GM18498 (cell line): ENCODE measurements at regions not wholly inside any gene's neighbourhood (a gene's known extent, or its start where the extent isn't known, plus 50 kb on each side); places are given as distances from the start of the nearest gene placed in this dataset.

Source experiments
- ATAC-seq: cut with Tn5 transposase; IDR thresholded peaks from one replicate; pipeline ENCODE4 v1.9.1; 2021; ENCODE audit warnings: mild to moderate bottlenecking, moderate library complexity; ENCODE audit not compliant: unreplicated experiment

- ATAC-seq: no peak
These were observed 122.9 kb upstream of the CTNNB1 start for GRCh38 chr3:41076399-41076798.

GRCh38 chr3:41080141-41080540 lies 119.2 kb upstream of the CTNNB1 start:
- ATAC-seq: no peak

DNA sequence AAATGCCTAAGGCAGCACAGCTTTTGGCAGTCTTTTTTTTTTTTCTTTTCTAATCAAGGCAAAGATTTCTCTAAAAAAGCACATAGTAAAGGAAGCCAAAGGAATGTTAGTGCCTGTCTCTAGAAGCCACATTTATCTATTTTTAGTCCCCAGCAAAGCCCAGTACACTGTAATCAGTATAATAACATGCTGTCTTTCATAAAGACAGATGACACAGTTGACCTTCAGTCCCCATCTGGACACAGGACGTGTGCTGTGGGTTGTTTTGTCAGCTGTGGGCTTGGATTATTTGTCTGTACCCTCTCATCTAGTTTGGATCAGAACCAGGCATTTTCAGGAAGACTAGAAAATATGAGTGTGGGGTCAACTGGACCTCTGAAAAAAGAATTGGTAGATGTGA lies 110.4 kb upstream of the CTNNB1 start:
- no peak for ATAC-seq

- ATAC-seq: no peak
These were observed 109.7 kb upstream of the CTNNB1 start for GRCh38 chr3:41089566-41089965.

DNA sequence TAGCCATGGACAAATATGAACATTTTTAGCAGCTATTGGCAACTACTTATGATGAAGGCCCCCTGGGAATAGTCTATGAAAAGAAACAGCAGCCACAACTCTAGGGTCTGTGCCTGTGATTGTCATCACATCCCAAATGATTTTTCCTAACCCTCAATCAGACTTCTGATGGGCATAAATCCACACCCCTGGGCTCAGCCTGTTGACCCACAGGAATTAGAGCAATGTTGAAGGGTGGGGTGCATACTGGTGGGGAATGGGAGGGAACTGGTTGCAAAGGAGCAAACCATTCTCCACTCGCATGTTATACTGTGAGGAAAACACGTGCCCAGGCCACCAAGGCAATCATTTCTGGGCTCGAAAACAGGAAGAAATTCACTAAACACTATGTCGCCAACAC lies 106.5 kb upstream of the CTNNB1 start:
- no peak for ATAC-seq

DNA sequence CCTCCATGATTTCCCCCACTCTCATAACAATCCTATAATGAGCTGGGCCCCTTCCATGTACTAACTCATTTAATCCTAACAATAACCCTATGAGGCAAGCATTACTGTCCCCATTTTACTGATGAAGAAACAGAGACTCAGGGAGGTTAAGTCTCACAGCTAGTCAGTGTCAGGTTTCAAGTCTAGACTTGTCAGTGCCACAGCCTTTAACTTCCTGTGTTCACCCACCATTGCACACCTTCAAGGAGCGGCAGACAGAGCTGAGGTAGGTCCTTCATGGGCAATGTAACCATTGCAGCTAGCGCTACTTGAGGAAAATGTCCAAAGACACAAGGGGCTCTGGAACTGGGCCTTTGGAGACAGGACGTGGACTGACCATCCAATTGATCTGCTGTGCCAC lies 105.8 kb upstream of the CTNNB1 start:
- ATAC-seq: no peak

DNA sequence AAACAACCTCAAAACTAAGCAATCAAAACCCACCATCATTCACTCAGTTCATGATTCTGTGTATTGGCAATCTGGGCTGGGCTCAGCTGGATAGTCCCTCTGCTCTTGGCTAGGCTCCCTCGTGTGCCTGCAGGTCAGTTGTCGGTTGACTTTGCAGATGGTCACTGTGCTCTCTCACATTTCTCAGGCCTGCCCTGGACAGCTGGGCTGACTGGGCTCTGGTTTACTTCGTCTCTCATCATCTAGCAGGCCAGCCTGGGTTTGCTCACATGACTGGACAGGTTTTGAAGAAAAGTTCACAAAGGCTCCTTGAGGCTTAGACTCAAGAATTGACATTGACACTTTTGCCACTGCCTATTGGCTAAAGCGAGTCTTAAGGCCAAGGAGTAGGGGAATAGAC lies 105.0 kb upstream of the CTNNB1 start:
- ATAC-seq: no peak

DNA sequence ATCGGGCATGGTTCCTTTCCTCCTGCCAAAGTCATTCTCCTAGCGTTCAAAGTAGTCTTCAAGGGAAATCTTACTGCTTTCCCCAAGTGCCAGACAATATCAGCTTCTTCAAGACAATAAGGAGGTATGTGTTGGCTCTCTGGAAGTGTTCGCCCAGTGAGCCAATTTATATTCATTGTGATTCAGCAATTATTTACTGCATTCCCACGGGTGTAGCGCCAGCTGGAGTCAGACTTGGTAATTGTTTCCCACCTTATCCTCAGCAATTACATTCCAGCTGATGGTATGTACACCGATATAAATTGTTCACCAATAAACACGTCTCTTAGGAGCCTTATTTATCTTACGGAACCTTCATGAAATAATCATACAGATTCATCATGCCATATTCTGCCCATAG lies 103.6 kb upstream of the CTNNB1 start:
- ATAC-seq: no peak

- no peak for ATAC-seq
These were observed 101.3 kb upstream of the CTNNB1 start for GRCh38 chr3:41097896-41098496.

GRCh38 chr3:41101231-41101630 lies 98.1 kb upstream of the CTNNB1 start:
- no peak for ATAC-seq

- no peak for ATAC-seq
These were observed 97.2 kb upstream of the CTNNB1 start for GRCh38 chr3:41102053-41102556.

DNA sequence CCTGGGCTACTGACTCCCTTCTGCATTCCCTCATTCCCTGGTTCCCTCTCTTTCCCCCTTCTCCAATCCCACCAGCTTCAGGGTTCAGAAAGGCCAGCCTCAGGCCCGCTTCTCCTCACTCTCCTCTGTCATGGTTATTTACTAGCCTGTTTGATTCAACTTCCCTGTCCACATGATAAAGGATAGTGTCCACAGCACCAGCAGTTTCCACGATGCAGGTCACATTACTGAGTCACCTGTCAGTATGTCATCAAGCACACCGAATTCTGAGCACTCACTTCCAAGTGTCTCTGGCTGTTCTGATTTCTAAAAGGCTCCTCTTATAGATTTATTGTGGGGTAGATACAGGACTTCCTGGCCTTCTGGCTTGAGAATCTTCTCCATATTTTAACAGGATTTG lies 96.6 kb upstream of the CTNNB1 start:
- no peak for ATAC-seq

DNA sequence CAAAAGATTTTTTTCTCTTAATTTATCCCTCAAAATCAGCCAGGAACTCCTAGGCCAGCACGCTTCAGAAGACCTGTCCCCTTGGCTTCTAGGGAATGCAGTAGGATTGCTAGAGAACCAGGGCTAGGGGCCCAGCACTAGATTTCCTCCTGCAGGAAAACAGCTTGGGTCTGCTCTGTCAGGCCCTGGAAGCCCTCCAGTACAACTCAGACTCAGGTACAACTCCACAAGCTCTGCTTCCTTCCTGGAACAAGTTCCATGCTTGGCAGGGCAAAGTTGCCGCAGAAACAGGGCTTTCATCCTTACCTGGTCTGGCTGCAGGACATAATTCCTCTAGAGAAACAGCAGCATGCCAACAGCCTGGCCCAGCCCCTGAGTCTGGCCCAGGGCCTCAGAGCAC lies 96.1 kb upstream of the CTNNB1 start:
- no peak for ATAC-seq

DNA sequence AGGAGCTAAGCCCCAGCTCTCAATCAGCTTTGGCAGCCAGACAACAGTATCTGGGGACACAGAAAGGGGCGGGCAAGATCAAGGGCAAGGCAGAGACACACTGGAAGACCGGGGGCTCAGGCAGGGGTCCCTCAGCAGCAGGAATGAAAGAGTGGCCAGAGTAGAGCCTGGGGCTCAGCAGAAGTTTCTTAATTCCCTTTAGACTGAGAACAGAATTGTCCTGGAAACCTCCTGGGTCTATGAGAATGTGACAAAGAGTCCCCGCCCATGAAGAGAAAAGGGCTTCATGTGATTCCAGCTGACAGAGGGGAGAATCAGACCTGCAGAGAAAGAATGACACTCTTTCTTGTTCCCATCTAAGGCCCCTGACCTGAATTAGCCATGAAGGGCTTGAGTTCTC lies 95.2 kb upstream of the CTNNB1 start:
- no peak for ATAC-seq

GRCh38 chr3:41106691-41107090 lies 92.6 kb upstream of the CTNNB1 start:
- no peak for ATAC-seq

DNA sequence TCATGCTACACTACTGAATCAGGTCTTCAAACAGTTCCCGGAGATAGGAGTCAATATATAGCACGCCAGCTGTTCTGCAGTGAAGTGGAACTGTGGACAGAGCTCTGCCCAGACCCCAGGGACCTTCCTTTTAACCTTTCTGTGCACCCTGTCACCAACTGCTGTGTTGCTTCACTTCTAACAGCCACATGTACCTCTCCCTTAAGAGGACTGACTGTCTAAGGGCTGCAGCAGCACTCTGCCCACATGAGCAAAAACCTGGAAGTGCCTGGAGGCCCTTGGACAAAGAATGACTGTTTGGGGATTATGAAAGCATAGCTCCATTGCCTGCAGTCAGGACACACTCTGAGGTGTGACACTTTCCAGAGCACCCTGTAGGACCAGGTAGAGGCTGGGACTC lies 88.3 kb upstream of the CTNNB1 start:
- no peak for ATAC-seq

DNA sequence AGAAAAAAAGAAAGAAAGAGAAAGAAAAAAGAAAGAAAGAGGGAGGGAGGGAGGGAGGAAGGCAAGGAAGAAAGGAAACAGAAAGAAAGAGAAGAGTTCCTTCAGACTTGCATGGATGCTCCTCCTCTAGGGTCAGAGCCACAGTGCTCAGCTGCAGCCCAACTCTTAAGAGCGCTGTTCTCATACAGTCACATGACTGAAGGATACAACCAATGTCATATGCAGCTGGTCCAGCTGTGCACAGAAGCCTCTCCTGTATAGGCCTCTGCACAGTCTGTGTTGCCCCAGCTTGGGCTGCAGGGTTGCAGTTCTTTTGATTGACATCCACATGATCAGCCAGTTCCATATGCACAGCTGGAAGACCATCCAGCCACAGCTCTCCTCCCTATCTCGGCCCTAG lies 86.8 kb upstream of the CTNNB1 start:
- no peak for ATAC-seq

GRCh38 chr3:41115069-41115468 lies 84.2 kb upstream of the CTNNB1 start:
- ATAC-seq: no peak

DNA sequence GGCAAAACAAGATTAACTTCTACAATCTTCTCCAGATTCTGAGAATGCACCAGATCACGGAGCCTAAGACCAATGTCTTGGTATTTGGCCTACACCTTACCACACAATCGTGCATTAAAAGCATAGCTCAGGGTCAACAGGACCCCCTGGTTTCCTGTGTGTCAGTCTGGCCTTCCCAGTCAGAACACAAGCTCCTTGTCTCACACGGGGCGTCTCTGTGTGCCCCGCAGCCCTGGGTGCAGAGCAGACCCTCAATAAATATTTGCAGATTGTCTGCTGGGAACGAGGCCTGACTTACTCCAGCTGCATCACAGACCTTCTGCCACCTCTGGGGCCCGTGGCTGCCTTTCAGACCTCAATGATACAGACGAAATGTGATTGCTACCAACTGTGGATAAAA lies 82.5 kb upstream of the CTNNB1 start:
- ATAC-seq: no peak

DNA sequence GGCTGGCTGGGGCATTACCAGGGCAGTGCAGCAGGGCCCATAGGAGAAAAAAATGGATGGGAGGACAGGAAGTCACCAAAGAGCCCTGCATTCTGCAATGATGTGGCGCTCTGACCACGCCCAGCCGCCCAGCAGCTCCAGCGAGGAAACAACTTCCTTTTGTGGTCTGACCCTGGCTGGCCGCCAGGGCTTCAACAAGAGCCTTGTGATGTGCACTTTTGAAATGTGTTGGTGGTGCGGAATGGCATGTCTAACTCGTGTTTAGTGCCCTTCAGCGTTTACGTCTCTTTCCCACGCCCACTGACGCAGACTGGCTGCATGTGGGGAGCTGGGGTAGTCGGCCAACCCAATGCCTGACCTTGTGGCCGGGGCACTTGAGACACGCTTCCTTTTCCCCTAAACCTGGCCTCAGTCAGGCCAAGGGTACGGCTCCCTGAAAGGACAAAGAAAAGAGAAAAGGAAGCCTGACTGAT lies 81.9 kb upstream of the CTNNB1 start:
- peak; percentile 91 for ATAC-seq

- ATAC-seq: no peak
These were observed 80.6 kb upstream of the CTNNB1 start for GRCh38 chr3:41118461-41119390.

DNA sequence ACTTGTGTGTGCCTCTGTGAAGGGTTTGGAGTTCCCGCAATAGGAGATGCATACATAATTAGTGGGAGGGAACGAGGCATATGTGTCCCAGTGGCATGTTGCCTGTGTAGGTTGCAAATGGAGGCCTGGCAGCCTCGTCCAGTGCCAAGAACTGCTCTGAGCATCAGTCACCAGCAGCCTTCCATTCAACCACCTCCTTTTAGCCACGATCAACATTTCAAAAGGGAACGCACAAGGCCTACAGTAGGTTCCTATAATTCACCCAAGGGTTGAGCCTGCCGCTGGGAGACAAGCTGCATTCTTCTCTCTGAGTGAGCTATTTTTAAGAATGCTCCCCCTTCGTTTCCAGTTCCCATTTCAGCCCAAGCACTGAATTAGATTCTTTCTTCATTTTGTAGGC lies 78.8 kb upstream of the CTNNB1 start:
- no peak for ATAC-seq
